ENCODE measurements at regions not wholly inside any gene's neighbourhood (a gene's known extent, or its start where the extent isn't known, plus 50 kb on each side); places are given as distances from the start of the nearest gene placed in this dataset.

DNA sequence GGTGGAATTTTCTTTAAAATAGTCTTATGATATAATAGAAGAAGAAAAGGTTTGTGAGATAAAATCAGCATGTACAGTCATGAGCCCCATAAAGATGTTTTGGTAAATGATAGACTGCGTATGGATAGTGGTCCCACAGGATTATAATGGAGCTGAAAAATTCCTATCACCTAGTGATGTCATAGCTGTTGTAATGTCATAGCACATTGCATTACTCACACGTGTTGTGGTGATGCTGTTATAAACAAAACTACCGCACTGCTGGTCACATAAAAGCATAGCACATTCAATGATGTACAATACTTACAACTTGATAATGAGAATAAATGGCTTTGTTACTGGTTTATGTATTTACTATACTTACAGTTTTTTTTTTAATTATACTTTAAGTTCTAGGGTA is 715.2 kb upstream of the HTR2C start:
- Histone ChIP-seq H3K4me3 (IDR thresholded peaks at IDR 0.05; ENCODE audit: insufficient read depth, low read depth, low read length) (no peak overlapping the region), H2AFZ (ENCODE audit: low read depth) (no peak overlapping the region), H3K36me3 (ENCODE audit: insufficient read depth) (no peaks in the 10 kb centered on the region), H3K9ac (no peak overlapping the region), H3K4me2 (no peak overlapping the region), H3K79me2 (ENCODE audit: insufficient read depth, low read depth) (no peaks in the 10 kb centered on the region), H4K20me1 (ENCODE audit: insufficient read depth) (no peaks in the 10 kb centered on the region), H3K27me3 (ENCODE audit: insufficient read depth, low read depth) (no peaks in the 10 kb centered on the region), H3K4me1 (ENCODE audit: low read depth, poor library complexity, severe bottlenecking) (no peaks in the 10 kb centered on the region), H3K27ac (no peak overlapping the region)
- TF ChIP-seq, protein P1, sequence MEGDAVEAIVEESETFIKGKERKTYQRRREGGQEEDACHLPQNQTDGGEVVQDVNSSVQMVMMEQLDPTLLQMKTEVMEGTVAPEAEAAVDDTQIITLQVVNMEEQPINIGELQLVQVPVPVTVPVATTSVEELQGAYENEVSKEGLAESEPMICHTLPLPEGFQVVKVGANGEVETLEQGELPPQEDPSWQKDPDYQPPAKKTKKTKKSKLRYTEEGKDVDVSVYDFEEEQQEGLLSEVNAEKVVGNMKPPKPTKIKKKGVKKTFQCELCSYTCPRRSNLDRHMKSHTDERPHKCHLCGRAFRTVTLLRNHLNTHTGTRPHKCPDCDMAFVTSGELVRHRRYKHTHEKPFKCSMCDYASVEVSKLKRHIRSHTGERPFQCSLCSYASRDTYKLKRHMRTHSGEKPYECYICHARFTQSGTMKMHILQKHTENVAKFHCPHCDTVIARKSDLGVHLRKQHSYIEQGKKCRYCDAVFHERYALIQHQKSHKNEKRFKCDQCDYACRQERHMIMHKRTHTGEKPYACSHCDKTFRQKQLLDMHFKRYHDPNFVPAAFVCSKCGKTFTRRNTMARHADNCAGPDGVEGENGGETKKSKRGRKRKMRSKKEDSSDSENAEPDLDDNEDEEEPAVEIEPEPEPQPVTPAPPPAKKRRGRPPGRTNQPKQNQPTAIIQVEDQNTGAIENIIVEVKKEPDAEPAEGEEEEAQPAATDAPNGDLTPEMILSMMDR (conservative IDR thresholded peaks at IDR 0.05; ENCODE audit: low read depth, low read length): no peak

DNA sequence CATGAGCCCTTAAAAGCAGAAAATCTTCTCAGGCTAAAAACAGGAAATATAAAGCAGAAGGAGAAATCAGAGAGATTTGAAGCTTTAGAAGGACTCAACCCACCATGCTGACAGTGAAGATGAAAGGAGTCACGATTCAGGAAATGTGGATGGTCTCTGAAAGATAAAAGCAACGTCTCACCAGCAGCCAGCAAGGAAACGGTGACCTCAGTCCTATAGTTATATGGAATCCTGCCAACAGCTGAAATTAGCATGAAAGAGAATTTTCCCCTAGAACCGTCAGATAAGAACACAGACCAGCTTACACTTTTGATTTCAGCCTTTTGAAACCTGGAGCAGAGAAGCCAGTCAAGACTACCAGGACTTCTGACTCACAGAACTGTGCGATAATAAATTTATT is 715.7 kb upstream of the HTR2C start:
- no peak overlapping the region for H3K4me2 ChIP-seq
- H3K27ac ChIP-seq: no peak overlapping the region
- no peak overlapping the region for H3K4me3 ChIP-seq (IDR thresholded peaks at IDR 0.05; ENCODE audit: insufficient read depth, low read depth, low read length)
- no peaks in the 10 kb centered on the region for H3K27me3 ChIP-seq (ENCODE audit: insufficient read depth, low read depth)
- no peaks in the 10 kb centered on the region for H4K20me1 ChIP-seq (ENCODE audit: insufficient read depth)
- TF ChIP-seq, protein P1 (conservative IDR thresholded peaks at IDR 0.05; ENCODE audit: low read depth, low read length): no peak
- H3K9ac ChIP-seq: no peak overlapping the region
- H2AFZ ChIP-seq (ENCODE audit: low read depth): no peak overlapping the region
- H3K36me3 ChIP-seq (ENCODE audit: insufficient read depth): no peaks in the 10 kb centered on the region
- no peaks in the 10 kb centered on the region for H3K79me2 ChIP-seq (ENCODE audit: insufficient read depth, low read depth)
- no peaks in the 10 kb centered on the region for H3K4me1 ChIP-seq (ENCODE audit: low read depth, poor library complexity, severe bottlenecking)

DNA sequence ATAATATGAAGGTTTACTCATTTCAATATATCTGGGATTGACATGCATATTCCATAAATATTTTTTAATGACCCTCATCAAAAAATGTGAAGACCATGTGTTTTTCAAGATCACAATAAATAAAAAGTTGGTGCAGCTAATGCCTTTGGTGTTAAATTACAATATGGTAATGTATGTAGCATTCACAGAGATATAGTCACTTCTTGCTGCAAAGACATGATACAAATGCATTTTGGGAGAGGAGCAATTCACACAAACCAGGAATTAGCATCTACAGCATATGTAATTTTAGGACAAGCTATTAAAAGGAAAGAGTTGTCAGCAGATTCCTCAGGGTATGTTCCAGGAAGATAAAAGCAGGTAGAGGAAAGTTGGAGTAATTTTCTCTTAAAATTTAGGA is 734.5 kb upstream of the HTR2C start:
- H4K20me1 ChIP-seq (ENCODE audit: insufficient read depth): no peaks in the 10 kb centered on the region
- no peaks in the 10 kb centered on the region for H3K4me1 ChIP-seq (ENCODE audit: low read depth, poor library complexity, severe bottlenecking)
- no peak overlapping the region for H3K27ac ChIP-seq
- no peak overlapping the region for H2AFZ ChIP-seq (ENCODE audit: low read depth)
- H3K79me2 ChIP-seq (ENCODE audit: insufficient read depth, low read depth): no peaks in the 10 kb centered on the region
- H3K9ac ChIP-seq: no peak overlapping the region
- H3K27me3 ChIP-seq (ENCODE audit: insufficient read depth, low read depth): no peaks in the 10 kb centered on the region
- no peaks in the 10 kb centered on the region for H3K36me3 ChIP-seq (ENCODE audit: insufficient read depth)
- TF ChIP-seq, protein P1 (conservative IDR thresholded peaks at IDR 0.05; ENCODE audit: low read depth, low read length): no peak
- H3K4me3 ChIP-seq (IDR thresholded peaks at IDR 0.05; ENCODE audit: insufficient read depth, low read depth, low read length): no peak overlapping the region
- H3K4me2 ChIP-seq: no peak overlapping the region

DNA sequence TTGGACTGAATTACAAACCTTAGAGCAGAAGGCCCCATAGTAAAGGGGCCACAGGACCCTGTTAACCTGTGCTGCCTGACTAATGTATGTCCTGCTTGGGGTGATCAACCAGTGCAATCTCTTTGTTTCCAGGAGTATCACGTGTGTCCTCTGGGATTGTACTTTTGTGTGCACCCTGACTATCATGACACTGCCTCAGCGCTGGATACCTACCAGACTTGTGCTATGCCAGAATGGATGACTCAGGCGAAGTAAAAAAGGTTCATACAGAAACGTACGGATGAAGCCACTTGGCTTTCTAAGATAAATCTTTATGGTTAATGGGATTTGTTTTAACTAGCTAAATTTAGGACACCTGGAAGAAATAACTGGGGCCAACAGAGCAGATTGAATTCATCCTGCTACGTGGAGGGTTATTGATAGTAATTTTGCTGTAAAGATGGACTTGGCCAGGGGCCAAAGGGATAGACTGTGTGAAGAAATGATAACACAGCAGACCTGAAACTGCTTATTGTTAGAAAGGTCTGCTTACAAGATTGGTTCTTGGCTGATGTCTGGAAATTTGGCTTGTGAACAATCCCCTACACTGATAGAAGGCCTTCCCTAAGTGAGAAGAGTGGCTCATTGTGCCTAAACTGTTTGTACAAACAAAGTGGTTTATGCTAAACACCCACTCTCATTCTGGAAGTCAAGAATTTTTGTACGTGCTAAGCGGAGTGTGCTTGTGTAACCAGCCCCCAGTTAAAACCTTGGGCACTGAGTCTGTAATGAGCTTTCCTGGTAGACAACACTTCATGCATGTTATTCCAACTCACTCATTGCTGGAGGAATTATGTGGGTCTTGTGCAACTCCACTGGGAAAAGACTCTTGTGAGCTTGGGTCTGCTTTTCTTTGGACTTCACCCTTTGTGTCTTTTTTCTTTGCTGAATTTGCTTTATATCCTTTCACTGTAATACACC is 750.5 kb upstream of the HTR2C start:
- no peaks in the 10 kb centered on the region for H3K79me2 ChIP-seq (ENCODE audit: insufficient read depth, low read depth)
- H3K4me2 ChIP-seq: no peak overlapping the region
- no peak overlapping the region for H3K4me3 ChIP-seq (IDR thresholded peaks at IDR 0.05; ENCODE audit: insufficient read depth, low read depth, low read length)
- no peak overlapping the region for H2AFZ ChIP-seq (ENCODE audit: low read depth)
- H3K27me3 ChIP-seq (ENCODE audit: insufficient read depth, low read depth): no peaks in the 10 kb centered on the region
- H3K27ac ChIP-seq: no peak overlapping the region
- no peaks in the 10 kb centered on the region for H3K4me1 ChIP-seq (ENCODE audit: low read depth, poor library complexity, severe bottlenecking)
- H3K36me3 ChIP-seq (ENCODE audit: insufficient read depth): no peaks in the 10 kb centered on the region
- TF ChIP-seq, protein P1 (conservative IDR thresholded peaks at IDR 0.05; ENCODE audit: low read depth, low read length): no peak
- H4K20me1 ChIP-seq (ENCODE audit: insufficient read depth): no peaks in the 10 kb centered on the region
- no peak overlapping the region for H3K9ac ChIP-seq
